ENCODE measurements at regions not wholly inside any gene's neighbourhood (a gene's known extent, or its start where the extent isn't known, plus 50 kb on each side); places are given as distances from the start of the nearest gene placed in this dataset.

GRCh38 chr3:131151-131888 lies 65.2 kb upstream of the CHL1 start:
- DNase-seq (ENCODE audit: low read depth in 2 of 2) = no peak

GRCh38 chr3:132378-132777 lies 64.2 kb upstream of the CHL1 start:
- DNase-seq (ENCODE audit: low read depth in 2 of 2) = no peak

- DNase-seq (ENCODE audit: low read depth in 2 of 2) = no peak
Measured at GRCh38 chr3:132904-133303, 63.7 kb upstream of the CHL1 start.

GRCh38 chr3:140748-141330 lies 55.7 kb upstream of the CHL1 start:
- no peak for DNase-seq (ENCODE audit: low read depth in 2 of 2)
